ENCODE measurements at regions not wholly inside any gene's neighbourhood (a gene's known extent, or its start where the extent isn't known, plus 50 kb on each side); places are given as distances from the start of the nearest gene placed in this dataset.
A peak's percentile ranks its signal among the peaks of the same experiment; 100 is the strongest.

DNA sequence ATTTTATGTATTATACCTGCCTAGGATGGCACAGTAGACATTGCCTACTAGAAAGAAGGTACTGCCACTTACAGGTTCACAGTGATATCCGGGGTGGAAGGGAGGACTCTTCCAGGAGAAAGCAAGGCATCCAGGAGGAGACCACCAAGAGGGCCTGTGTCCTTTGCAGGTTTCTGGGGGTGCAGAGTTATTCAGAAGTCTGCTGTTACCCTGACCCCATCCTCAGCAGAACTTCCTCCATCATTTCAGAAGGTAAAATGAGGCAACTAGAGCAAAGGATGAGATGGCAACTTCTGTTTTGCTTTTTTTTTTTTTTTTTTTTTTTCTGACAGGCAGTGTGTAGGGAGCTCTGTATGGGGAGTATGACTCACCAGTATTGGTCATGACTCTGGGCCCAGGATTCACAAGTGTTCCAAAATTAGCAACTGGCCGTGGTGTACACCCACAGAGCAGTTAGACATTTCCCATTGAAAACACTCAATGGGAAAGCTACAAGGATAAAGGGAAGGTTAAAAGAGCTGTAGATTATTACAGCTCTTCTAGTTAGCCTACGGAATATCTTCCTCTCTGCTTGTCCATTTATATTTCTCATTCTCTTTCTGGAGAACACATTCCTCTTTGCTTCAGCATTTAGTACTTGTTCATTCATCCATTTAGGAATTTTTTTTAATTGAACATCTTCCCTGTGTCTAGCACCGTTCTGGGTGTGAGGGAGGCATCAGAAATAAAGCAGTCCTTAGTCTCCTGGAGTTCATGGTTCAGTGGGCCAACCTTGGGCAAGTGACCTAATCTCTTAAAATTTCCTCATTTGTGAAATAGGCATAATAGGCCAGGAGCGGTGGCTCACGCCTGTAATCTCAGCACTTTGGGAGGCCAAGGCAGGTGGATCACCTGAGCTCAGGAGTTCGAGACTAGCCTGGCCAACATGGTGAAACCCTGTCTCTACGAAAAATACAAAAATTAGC is 50.5 kb upstream of the PPP2R5A start (continued):
- TF ChIP-seq, protein P1, sequence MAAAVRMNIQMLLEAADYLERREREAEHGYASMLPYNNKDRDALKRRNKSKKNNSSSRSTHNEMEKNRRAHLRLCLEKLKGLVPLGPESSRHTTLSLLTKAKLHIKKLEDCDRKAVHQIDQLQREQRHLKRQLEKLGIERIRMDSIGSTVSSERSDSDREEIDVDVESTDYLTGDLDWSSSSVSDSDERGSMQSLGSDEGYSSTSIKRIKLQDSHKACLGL (CRISPR knock-in tag; IDR thresholded peaks at IDR 0.05; ENCODE audit: borderline replicate concordance, poor library complexity, severe bottlenecking) = no peak
- TF ChIP-seq, protein P2, sequence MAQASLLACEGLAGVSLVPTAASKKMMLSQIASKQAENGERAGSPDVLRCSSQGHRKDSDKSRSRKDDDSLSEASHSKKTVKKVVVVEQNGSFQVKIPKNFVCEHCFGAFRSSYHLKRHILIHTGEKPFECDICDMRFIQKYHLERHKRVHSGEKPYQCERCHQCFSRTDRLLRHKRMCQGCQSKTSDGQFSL (CRISPR knock-in tag; IDR thresholded peaks at IDR 0.05) = no peak
- TF ChIP-seq, protein P2 (tag; IDR thresholded peaks at IDR 0.05) = no peak
- TF ChIP-seq ZNF274 (IDR thresholded peaks at IDR 0.05; ENCODE audit: borderline replicate concordance, low read depth, low read length) (no peak), NBN (IDR thresholded peaks at IDR 0.05; ENCODE audit: low read depth) (no peak; the same call in 1 of the 2 replicates), PHF21A (IDR thresholded peaks at IDR 0.05; ENCODE audit: borderline replicate concordance, low read depth) (0 out of 2 replicates have a peak, but pooled peaks have one; percentile 22), CBX2 (IDR thresholded peaks at IDR 0.05; ENCODE audit: insufficient read depth, low read length, poor library complexity, severe bottlenecking) (no peak), ZNF561 (CRISPR knock-in tag; conservative IDR thresholded peaks at IDR 0.05) (no peak), ZNF445 (CRISPR knock-in tag; IDR thresholded peaks at IDR 0.05; ENCODE audit: low read depth) (no peak), NCOA2 (IDR thresholded peaks at IDR 0.05; ENCODE audit: partially characterized antibody in 2 of 2) (no peak), ZKSCAN3 (CRISPR knock-in tag; IDR thresholded peaks at IDR 0.05) (no peak), TCFL5 (CRISPR knock-in tag; conservative IDR thresholded peaks at IDR 0.05) (no peak), BDP1 (IDR thresholded peaks at IDR 0.05; ENCODE audit: insufficient read depth, insufficient read length) (no peak), ZZZ3 (IDR thresholded peaks at IDR 0.05) (no peak), BMI1 (IDR thresholded peaks at IDR 0.05; ENCODE audit: low read length) (no peak)
- TF ChIP-seq, protein P3, sequence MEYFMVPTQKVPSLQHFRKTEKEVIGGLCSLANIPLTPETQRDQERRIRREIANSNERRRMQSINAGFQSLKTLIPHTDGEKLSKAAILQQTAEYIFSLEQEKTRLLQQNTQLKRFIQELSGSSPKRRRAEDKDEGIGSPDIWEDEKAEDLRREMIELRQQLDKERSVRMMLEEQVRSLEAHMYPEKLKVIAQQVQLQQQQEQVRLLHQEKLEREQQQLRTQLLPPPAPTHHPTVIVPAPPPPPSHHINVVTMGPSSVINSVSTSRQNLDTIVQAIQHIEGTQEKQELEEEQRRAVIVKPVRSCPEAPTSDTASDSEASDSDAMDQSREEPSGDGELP (CRISPR knock-in tag; IDR thresholded peaks at IDR 0.05; ENCODE audit: borderline replicate concordance) = no peak
- TF ChIP-seq, protein P4, sequence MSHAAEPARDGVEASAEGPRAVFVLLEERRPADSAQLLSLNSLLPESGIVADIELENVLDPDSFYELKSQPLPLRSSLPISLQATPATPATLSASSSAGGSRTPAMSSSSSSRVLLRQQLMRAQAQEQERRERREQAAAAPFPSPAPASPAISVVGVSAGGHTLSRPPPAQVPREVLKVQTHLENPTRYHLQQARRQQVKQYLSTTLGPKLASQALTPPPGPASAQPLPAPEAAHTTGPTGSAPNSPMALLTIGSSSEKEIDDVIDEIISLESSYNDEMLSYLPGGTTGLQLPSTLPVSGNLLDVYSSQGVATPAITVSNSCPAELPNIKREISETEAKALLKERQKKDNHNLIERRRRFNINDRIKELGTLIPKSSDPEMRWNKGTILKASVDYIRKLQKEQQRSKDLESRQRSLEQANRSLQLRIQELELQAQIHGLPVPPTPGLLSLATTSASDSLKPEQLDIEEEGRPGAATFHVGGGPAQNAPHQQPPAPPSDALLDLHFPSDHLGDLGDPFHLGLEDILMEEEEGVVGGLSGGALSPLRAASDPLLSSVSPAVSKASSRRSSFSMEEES (CRISPR knock-in tag; IDR thresholded peaks at IDR 0.05) = no peak
- TF ChIP-seq, protein P5, sequence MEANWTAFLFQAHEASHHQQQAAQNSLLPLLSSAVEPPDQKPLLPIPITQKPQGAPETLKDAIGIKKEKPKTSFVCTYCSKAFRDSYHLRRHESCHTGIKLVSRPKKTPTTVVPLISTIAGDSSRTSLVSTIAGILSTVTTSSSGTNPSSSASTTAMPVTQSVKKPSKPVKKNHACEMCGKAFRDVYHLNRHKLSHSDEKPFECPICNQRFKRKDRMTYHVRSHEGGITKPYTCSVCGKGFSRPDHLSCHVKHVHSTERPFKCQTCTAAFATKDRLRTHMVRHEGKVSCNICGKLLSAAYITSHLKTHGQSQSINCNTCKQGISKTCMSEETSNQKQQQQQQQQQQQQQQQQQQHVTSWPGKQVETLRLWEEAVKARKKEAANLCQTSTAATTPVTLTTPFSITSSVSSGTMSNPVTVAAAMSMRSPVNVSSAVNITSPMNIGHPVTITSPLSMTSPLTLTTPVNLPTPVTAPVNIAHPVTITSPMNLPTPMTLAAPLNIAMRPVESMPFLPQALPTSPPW (CRISPR knock-in tag; IDR thresholded peaks at IDR 0.05) = peak; percentile 59
- TF ChIP-seq, protein P6, sequence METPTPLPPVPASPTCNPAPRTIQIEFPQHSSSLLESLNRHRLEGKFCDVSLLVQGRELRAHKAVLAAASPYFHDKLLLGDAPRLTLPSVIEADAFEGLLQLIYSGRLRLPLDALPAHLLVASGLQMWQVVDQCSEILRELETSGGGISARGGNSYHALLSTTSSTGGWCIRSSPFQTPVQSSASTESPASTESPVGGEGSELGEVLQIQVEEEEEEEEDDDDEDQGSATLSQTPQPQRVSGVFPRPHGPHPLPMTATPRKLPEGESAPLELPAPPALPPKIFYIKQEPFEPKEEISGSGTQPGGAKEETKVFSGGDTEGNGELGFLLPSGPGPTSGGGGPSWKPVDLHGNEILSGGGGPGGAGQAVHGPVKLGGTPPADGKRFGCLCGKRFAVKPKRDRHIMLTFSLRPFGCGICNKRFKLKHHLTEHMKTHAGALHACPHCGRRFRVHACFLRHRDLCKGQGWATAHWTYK (CRISPR knock-in tag; IDR thresholded peaks at IDR 0.05) = 0 out of 2 replicates have a peak, but pooled peaks have one; percentile 47
